Activated naive CD8-positive, alpha-beta T cell treated with anti-CD3 and anti-CD28 coated beads, Interleukin-2, amount 50 U/mL, for 24 hours (primary cell): ENCODE measurements at regions not wholly inside any gene's neighbourhood (a gene's known extent, or its start where the extent isn't known, plus 50 kb on each side); places are given as distances from the start of the nearest gene placed in this dataset.
"Not testable (repeated sequence)": the region's sequence is repeated elsewhere in the genome, so short reads cannot be mapped to it uniquely, and the experiment has no call there.

Experiments used
- ATAC-seq: fragments of 150-1000 bp; cut with Tn5 transposase; one replicate; pipeline ENCODE4 v1.10.0; 2021
- DNase-seq: peaks from one replicate; pipeline ENCODE4 v3.0.0; 2021
- H3K27ac Mint-ChIP-seq: one replicate; pipeline ENCODE4 v1.8.0; 2021; ENCODE audit warnings: mild to moderate bottlenecking, mixed read lengths
- H3K27me3 Mint-ChIP-seq: one replicate; pipeline ENCODE4 v1.8.0; 2021; ENCODE audit warnings: mixed read lengths
- H3K36me3 Mint-ChIP-seq: one replicate; pipeline ENCODE4 v1.8.0; 2021; ENCODE audit warnings: low read depth, mixed read lengths
- H3K4me1 Mint-ChIP-seq: one replicate; pipeline ENCODE4 v1.8.0; 2021; ENCODE audit warnings: mixed read lengths
- H3K4me3 Mint-ChIP-seq: one replicate; pipeline ENCODE4 v1.8.0; 2021; ENCODE audit warnings: mild to moderate bottlenecking, moderate library complexity, mixed read lengths
- H3K9me3 Mint-ChIP-seq: one replicate; pipeline ENCODE4 v1.8.0; 2021; ENCODE audit warnings: mixed read lengths

GRCh38 chr20:12928755-12929401, 79.9 kb upstream of the SPTLC3 start:
- H3K4me3 Mint-ChIP-seq = no peak overlapping the region
- ATAC-seq (no peak), DNase-seq (no peak)
- H3K4me1 Mint-ChIP-seq = no peaks in the 10 kb centered on the region
- H3K36me3 Mint-ChIP-seq = no peaks in the 10 kb centered on the region
- H3K27ac Mint-ChIP-seq = no peak overlapping the region
- H3K27me3 Mint-ChIP-seq = peaks cover 2% of the 10 kb centered on the region
- no peaks in the 10 kb centered on the region for H3K9me3 Mint-ChIP-seq

GRCh38 chr20:12936020-12936419, 72.8 kb upstream of the SPTLC3 start:
- peaks cover 2% of the 10 kb centered on the region for H3K27me3 Mint-ChIP-seq
- no peaks in the 10 kb centered on the region for H3K36me3 Mint-ChIP-seq
- DNase-seq (no peak), ATAC-seq (no peak)
- H3K9me3 Mint-ChIP-seq = no peaks in the 10 kb centered on the region
- H3K4me1 Mint-ChIP-seq = no peaks in the 10 kb centered on the region
- H3K4me3 Mint-ChIP-seq = no peak overlapping the region
- H3K27ac Mint-ChIP-seq = no peak overlapping the region

GRCh38 chr20:12936524-12936923, 72.2 kb upstream of the SPTLC3 start:
- no peak for ATAC-seq
- Mint-ChIP-seq H3K36me3 (no peaks in the 10 kb centered on the region), H3K27me3 (peaks cover 2% of the 10 kb centered on the region), H3K27ac (no peak overlapping the region), H3K4me3 (no peak overlapping the region), H3K9me3 (no peaks in the 10 kb centered on the region), H3K4me1 (no peaks in the 10 kb centered on the region)
- DNase-seq = no peak

- H3K9me3 Mint-ChIP-seq = no peaks in the 10 kb centered on the region
- ATAC-seq = no peak
- H3K4me3 Mint-ChIP-seq = no peak overlapping the region
- no peak for DNase-seq
- H3K4me1 Mint-ChIP-seq = no peaks in the 10 kb centered on the region
- H3K36me3 Mint-ChIP-seq = no peaks in the 10 kb centered on the region
- no peak overlapping the region for H3K27ac Mint-ChIP-seq
- H3K27me3 Mint-ChIP-seq = no peaks in the 10 kb centered on the region
Measured at GRCh38 chr20:12941025-12941424, 67.7 kb upstream of the SPTLC3 start.

GRCh38 chr20:12942123-12942522, 66.6 kb upstream of the SPTLC3 start:
- ATAC-seq (no peak), DNase-seq (no peak)
- no peak overlapping the region for H3K27ac Mint-ChIP-seq
- no peaks in the 10 kb centered on the region for H3K27me3 Mint-ChIP-seq
- no peaks in the 10 kb centered on the region for H3K4me1 Mint-ChIP-seq
- no peak overlapping the region for H3K4me3 Mint-ChIP-seq
- no peaks in the 10 kb centered on the region for H3K36me3 Mint-ChIP-seq
- no peaks in the 10 kb centered on the region for H3K9me3 Mint-ChIP-seq

- H3K9me3 Mint-ChIP-seq = no peaks in the 10 kb centered on the region
- no peak overlapping the region for H3K27ac Mint-ChIP-seq
- H3K4me1 Mint-ChIP-seq = no peaks in the 10 kb centered on the region
Measured at GRCh38 chr20:12946789-12947188, 62.0 kb upstream of the SPTLC3 start.

GRCh38 chr20:12947691-12948090, 61.1 kb upstream of the SPTLC3 start:
- Mint-ChIP-seq H3K36me3 (no peaks in the 10 kb centered on the region), H3K27ac (no peak overlapping the region), H3K4me1 (no peaks in the 10 kb centered on the region), H3K9me3 (no peaks in the 10 kb centered on the region), H3K27me3 (no peaks in the 10 kb centered on the region), H3K4me3 (no peak overlapping the region)
- no peak for DNase-seq
- no peak for ATAC-seq

More at GRCh38 chr20:12946789-12947188, 62.0 kb upstream of the SPTLC3 start:
- DNase-seq = no peak
- no peak for ATAC-seq
- Mint-ChIP-seq H3K27me3 (no peaks in the 10 kb centered on the region), H3K4me3 (no peak overlapping the region), H3K36me3 (no peaks in the 10 kb centered on the region)

- no peaks in the 10 kb centered on the region for H3K36me3 Mint-ChIP-seq
- no peak for ATAC-seq
Measured at GRCh38 chr20:12949429-12949980, 59.3 kb upstream of the SPTLC3 start.

GRCh38 chr20:12954254-12954653, 54.5 kb upstream of the SPTLC3 start:
- not testable (repeated sequence) for H3K36me3 Mint-ChIP-seq, H3K4me3 Mint-ChIP-seq, DNase-seq, H3K4me1 Mint-ChIP-seq, H3K9me3 Mint-ChIP-seq, H3K27ac Mint-ChIP-seq, H3K27me3 Mint-ChIP-seq, ATAC-seq

More at GRCh38 chr20:12949429-12949980, 59.3 kb upstream of the SPTLC3 start:
- no peak overlapping the region for H3K27ac Mint-ChIP-seq
- no peak overlapping the region for H3K4me3 Mint-ChIP-seq
- DNase-seq = no peak
- no peaks in the 10 kb centered on the region for H3K27me3 Mint-ChIP-seq
- H3K9me3 Mint-ChIP-seq = no peaks in the 10 kb centered on the region
- no peaks in the 10 kb centered on the region for H3K4me1 Mint-ChIP-seq

GRCh38 chr20:12955611-12956010, 53.2 kb upstream of the SPTLC3 start:
- Mint-ChIP-seq H3K4me3 (no peak overlapping the region), H3K4me1 (no peaks in the 10 kb centered on the region), H3K27me3 (no peaks in the 10 kb centered on the region), H3K36me3 (no peaks in the 10 kb centered on the region), H3K9me3 (no peaks in the 10 kb centered on the region), H3K27ac (no peak overlapping the region)
- ATAC-seq (no peak), DNase-seq (no peak)

GRCh38 chr20:12956303-12956702, 52.5 kb upstream of the SPTLC3 start:
- H3K4me1 Mint-ChIP-seq = no peaks in the 10 kb centered on the region
- ATAC-seq = no peak
- H3K36me3 Mint-ChIP-seq = no peaks in the 10 kb centered on the region
- H3K27ac Mint-ChIP-seq = no peak overlapping the region
- H3K27me3 Mint-ChIP-seq = no peaks in the 10 kb centered on the region
- H3K9me3 Mint-ChIP-seq = no peaks in the 10 kb centered on the region
- no peak overlapping the region for H3K4me3 Mint-ChIP-seq
- DNase-seq = no peak

- no peak overlapping the region for H3K4me3 Mint-ChIP-seq
- no peaks in the 10 kb centered on the region for H3K27me3 Mint-ChIP-seq
Measured at GRCh38 chr20:12957968-12958367, 50.8 kb upstream of the SPTLC3 start.

More at GRCh38 chr20:12957968-12958367, 50.8 kb upstream of the SPTLC3 start:
- no peak overlapping the region for H3K27ac Mint-ChIP-seq
- H3K9me3 Mint-ChIP-seq = no peaks in the 10 kb centered on the region
- no peak for ATAC-seq
- DNase-seq = no peak
- no peaks in the 10 kb centered on the region for H3K36me3 Mint-ChIP-seq
- H3K4me1 Mint-ChIP-seq = no peaks in the 10 kb centered on the region
